HepG2 (cell line): ENCODE measurements at regions not wholly inside any gene's neighbourhood (a gene's known extent, or its start where the extent isn't known, plus 50 kb on each side); places are given as distances from the start of the nearest gene placed in this dataset.

Source experiments
- ATAC-seq: fragments of 200-7000 bp; cut with Tn5 transposase; 3 replicates; pipeline ENCODE4 v1.9.1; 2020; ENCODE audit warnings: mild to moderate bottlenecking, moderate library complexity
- BruUV-seq: library from RNA; stranded (reverse); fragments of 400-500 nt; replicated peaks from 2 replicates; lab custom pipeline; 2021; lab: Mats Ljungman, UMichigan
- CTCF ChIA-PET: fragments of 300-600 bp; formaldehyde crosslinking; extraction: SDS; loops from one replicate; lab custom pipeline; 2021; ENCODE audit warnings: low total read pairs, inconsistent platforms, low intra/inter-chr PET ratio; lab: Yijun Ruan, JAX
- POLR2A ChIA-PET: fragments of 350-600 bp; sonication (Branson Sonifier 250); formaldehyde crosslinking; loops from one replicate; lab custom pipeline; 2020; ENCODE audit warnings: antibody characterized with exemption, inconsistent platforms; lab: Yijun Ruan, JAX
- DNase-seq: peaks from one replicate; pipeline ENCODE4 v3.0.0-alpha.2; 2015; ENCODE audit warnings: low spot score
- FAIRE-seq: peaks from 3 replicates; lab custom pipeline; 2011; peaks lifted over from hg19 to GRCh38; lab: Jason Lieb, UNC
- H2AFZ ChIP-seq: one replicate; pipeline ENCODE4 v1.6.1; 2011; ENCODE audit warnings: low read length, inconsistent platforms
- H3K27ac ChIP-seq: fragments of 300-600 bp; 3 replicates; pipeline ENCODE4 v1.8.0; 2011; ENCODE audit warnings: mixed run types, mild to moderate bottlenecking, mixed read lengths, low read length, inconsistent platforms; ENCODE audit not compliant: insufficient read depth; ENCODE audit errors: extremely low read length
- H3K27me3 ChIP-seq, 2 experiments: fragments of 200-600 bp in 1 of 2; 2 replicates in 1 of 2; 3 replicates in 1 of 2; pipeline versions ENCODE4 v1.6.0 to v1.8.0; 2011; ENCODE audit warnings: low read length in 2 of 2, mild to moderate bottlenecking in 2 of 2, moderate library complexity in 2 of 2, inconsistent platforms in 1 of 2; ENCODE audit not compliant: insufficient read depth in 2 of 2, control insufficient read depth in 1 of 2
- H3K36me3 ChIP-seq, 2 experiments: fragments of 200-600 bp in 1 of 2; replicated peaks in 1 of 2; 2 replicates in 1 of 2; 3 replicates in 1 of 2; pipeline versions ENCODE4 v1.5.1 to v1.8.0; 2011; ENCODE audit warnings: low read length in 2 of 2, inconsistent platforms in 1 of 2; ENCODE audit not compliant: insufficient read depth in 2 of 2, control insufficient read depth in 1 of 2
- H3K4me1 ChIP-seq: 2 replicates; pipeline ENCODE4 v1.5.1; 2012; ENCODE audit warnings: low read length, inconsistent platforms; ENCODE audit not compliant: insufficient read depth
- H3K4me2 ChIP-seq: 2 replicates; pipeline ENCODE4 v1.6.0; 2011; ENCODE audit warnings: low read depth, low read length, inconsistent platforms
- H3K4me3 ChIP-seq, 3 experiments: fragments of 200-600 bp in 1 of 3; sonication (generic), shearing (Covaris generic) in 1 of 3; replicated peaks in 1 of 3; 2 replicates each; pipeline ENCODE4 v1.5.1; 2011 to 2016; ENCODE audit warnings: low read length in 3 of 3, inconsistent platforms in 2 of 3, low read depth in 2 of 3, mild to moderate bottlenecking in 2 of 3, control low read depth in 1 of 3, mixed read lengths in 1 of 3; ENCODE audit not compliant: insufficient read depth in 1 of 3
- H3K79me2 ChIP-seq: one replicate; pipeline ENCODE4 v1.6.1; 2011; ENCODE audit warnings: low read length, inconsistent platforms; ENCODE audit not compliant: insufficient read depth
- H3K9ac ChIP-seq: 2 replicates; pipeline ENCODE4 v1.6.0; 2011; ENCODE audit warnings: mild to moderate bottlenecking, low read depth, low read length, inconsistent platforms; ENCODE audit not compliant: insufficient read depth
- H3K9me3 ChIP-seq: 2 replicates; pipeline ENCODE4 v1.5.1; 2012; ENCODE audit warnings: mild to moderate bottlenecking, low read length
- H4K20me1 ChIP-seq: 2 replicates; pipeline ENCODE4 v1.6.0; 2011; ENCODE audit warnings: inconsistent platforms, mild to moderate bottlenecking, low read length, moderate library complexity; ENCODE audit not compliant: insufficient read depth
- CBX2 ChIP-seq, 2 experiments: fragments of 200-600 bp in 1 of 2; sonication (generic); formaldehyde crosslinking in 1 of 2; IDR thresholded peaks; 2 replicates each; pipeline versions ENCODE4 v1.7.0 to v1.8.1; 2018 to 2022; ENCODE audit warnings: low read depth in 2 of 2, low read length in 1 of 2, mild to moderate bottlenecking in 1 of 2, missing genetic modification reagents in 1 of 2
- KDM2A ChIP-seq: sonication (generic); formaldehyde crosslinking; IDR thresholded peaks from 2 replicates; pipeline ENCODE4 v1.4.0; 2020; ENCODE audit warnings: low read depth, missing genetic modification reagents, borderline replicate concordance
- NRL ChIP-seq: sonication (generic); formaldehyde crosslinking; IDR thresholded peaks from 2 replicates; pipeline ENCODE4 v1.5.0; 2020; ENCODE audit warnings: missing genetic modification reagents, mild to moderate bottlenecking, moderate library complexity, borderline replicate concordance
- SMC3 ChIP-seq: IDR thresholded peaks from 2 replicates; pipeline ENCODE4 v1.6.1; 2011; ENCODE audit warnings: low read length, improper control_type of control experiment
- STAG1 ChIP-seq: sonication (generic); formaldehyde crosslinking; IDR thresholded peaks from 2 replicates; pipeline ENCODE4 v1.4.0; 2020; ENCODE audit warnings: missing genetic modification reagents
- WGBS: methylation state at CpG from one replicate; pipeline ENCODE4 v1.1.6; 2017; ENCODE audit warnings: low lambda C conversion rate; 5-methylcytosine and 5-hydroxymethylcytosine counted together
- in situ Hi-C: cut with HindIII; loops from 2 replicates; pipeline ENCODE4 v1.10.0; 2017; ENCODE audit warnings: low pct_unique_long_range_greater_than_20kb; ENCODE audit not compliant: extremely low pct_ligation_motif_present
- intact Hi-C: fragments of 100-400 bp; cut with micrococcal nuclease; formaldehyde crosslinking; loops from one replicate; pipeline ENCODE4 v1.10.0; 2022; ENCODE audit not compliant: unreplicated experiment
- TF ChIP-seq, protein P1 (sequence below): sonication (generic); formaldehyde crosslinking; IDR thresholded peaks from 2 replicates; pipeline ENCODE4 v1.5.0; 2020; ENCODE audit warnings: missing genetic modification reagents
- TF ChIP-seq, protein P2 (sequence below): sonication (generic); formaldehyde crosslinking; IDR thresholded peaks from 2 replicates; pipeline ENCODE4 v1.5.0; 2020; ENCODE audit warnings: mild to moderate bottlenecking, missing genetic modification reagents, moderate library complexity

DNA sequence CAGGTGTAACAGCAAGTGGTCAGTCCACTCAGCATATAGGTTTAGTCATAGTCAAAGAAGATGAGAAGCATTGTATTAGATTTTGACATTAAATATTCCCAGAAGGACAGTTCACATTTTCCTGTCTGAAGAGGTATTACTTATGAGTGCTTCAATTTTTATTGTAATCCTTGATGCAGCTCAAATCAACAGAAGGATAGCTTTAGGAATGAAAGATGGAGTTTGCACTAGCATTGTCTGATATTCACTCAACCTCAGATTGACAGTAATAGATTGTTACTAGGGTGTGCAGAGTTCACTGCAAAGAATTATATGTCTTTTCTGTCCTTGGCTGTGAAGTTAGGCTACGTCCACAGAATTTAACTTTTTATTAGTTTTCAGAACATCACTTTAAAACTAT is 764.3 kb upstream of the AADAT start (continued):
- TF ChIP-seq, protein P1, sequence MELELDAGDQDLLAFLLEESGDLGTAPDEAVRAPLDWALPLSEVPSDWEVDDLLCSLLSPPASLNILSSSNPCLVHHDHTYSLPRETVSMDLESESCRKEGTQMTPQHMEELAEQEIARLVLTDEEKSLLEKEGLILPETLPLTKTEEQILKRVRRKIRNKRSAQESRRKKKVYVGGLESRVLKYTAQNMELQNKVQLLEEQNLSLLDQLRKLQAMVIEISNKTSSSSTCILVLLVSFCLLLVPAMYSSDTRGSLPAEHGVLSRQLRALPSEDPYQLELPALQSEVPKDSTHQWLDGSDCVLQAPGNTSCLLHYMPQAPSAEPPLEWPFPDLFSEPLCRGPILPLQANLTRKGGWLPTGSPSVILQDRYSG (CRISPR knock-in tag): no peak
- TF ChIP-seq, all 625 proteins: peak for 0

DNA sequence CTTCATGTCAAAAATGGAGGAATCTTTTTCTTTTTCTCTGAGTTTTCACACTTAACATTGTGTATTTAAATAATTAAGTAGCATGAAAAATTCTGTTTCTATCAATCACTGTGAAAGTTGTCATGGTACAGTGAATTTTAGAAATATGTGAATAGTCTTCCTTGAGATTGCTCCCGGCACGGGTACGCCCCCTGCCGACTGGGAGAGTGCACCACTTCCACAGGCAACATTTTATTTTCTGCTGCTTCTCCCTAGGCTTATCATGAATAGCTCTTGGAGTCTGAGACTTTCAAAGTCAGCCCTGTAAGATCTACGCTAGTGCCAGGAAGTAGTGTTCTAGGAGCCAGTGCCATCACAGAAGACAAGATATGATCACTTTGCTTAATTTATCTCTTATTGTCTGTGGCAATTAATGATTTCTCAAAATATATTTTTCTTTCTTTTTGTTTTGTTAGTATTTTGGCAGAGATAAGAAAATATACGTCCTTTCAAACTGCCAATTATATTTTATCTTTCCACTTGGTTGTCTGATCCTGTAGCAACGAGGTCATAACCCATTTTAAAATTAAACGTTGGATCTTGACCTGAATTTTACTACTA is 763.8 kb upstream of the AADAT start:
- ATAC-seq: peak; percentile 81
- Histone ChIP-seq H3K4me1 (no peaks in the 10 kb centered on the region), H2AFZ (no peak overlapping the region), H3K27me3 (no peaks in the 10 kb centered on the region), H3K79me2 (no peaks in the 10 kb centered on the region), H3K4me2 (no peak overlapping the region), H3K36me3 (no peaks in the 10 kb centered on the region), H3K4me3 (no peak overlapping the region)
- CTCF ChIA-PET: interaction anchor here (1.2 to 2.6 kb wide), 2 partner anchors 264 to 593 kb away, joined by 4 to 18 read pairs; no protein-coding TSS in a partner anchor
- intact Hi-C loops (loop anchor here (1.0 kb wide), 2 partner anchors 264 to 594 kb away; no protein-coding TSS in a partner anchor), in situ Hi-C loops (no loop called here)
- no TSS peak for BruUV-seq
- WGBS: under 1% methylated on average over 8 of the region's 8 CpGs
- peak; percentile 69 for TF ChIP-seq SMC3
- TF ChIP-seq KDM2A (CRISPR knock-in tag): peak; percentile 47; the same call in 1 of the 2 replicates
- TF ChIP-seq CBX2 (IDR thresholded peaks at IDR 0.05; ENCODE audit: low read depth, low read length): no peak
- TF ChIP-seq CBX2 (CRISPR knock-in tag; IDR thresholded peaks at IDR 0.05; ENCODE audit: low read depth): no peak
- no peak for TF ChIP-seq NRL (CRISPR knock-in tag)
- TF ChIP-seq, protein P2, sequence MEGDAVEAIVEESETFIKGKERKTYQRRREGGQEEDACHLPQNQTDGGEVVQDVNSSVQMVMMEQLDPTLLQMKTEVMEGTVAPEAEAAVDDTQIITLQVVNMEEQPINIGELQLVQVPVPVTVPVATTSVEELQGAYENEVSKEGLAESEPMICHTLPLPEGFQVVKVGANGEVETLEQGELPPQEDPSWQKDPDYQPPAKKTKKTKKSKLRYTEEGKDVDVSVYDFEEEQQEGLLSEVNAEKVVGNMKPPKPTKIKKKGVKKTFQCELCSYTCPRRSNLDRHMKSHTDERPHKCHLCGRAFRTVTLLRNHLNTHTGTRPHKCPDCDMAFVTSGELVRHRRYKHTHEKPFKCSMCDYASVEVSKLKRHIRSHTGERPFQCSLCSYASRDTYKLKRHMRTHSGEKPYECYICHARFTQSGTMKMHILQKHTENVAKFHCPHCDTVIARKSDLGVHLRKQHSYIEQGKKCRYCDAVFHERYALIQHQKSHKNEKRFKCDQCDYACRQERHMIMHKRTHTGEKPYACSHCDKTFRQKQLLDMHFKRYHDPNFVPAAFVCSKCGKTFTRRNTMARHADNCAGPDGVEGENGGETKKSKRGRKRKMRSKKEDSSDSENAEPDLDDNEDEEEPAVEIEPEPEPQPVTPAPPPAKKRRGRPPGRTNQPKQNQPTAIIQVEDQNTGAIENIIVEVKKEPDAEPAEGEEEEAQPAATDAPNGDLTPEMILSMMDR: peak; percentile 68
- TF ChIP-seq STAG1 (CRISPR knock-in tag): peak; percentile 34; the same call in 1 of the 2 replicates
- TF ChIP-seq, all 625 proteins: peak for 4
- Histone ChIP-seq H3K27ac (no peak overlapping the region), H4K20me1 (no peaks in the 10 kb centered on the region), H3K9me3 (no peaks in the 10 kb centered on the region), H3K9ac (no peak overlapping the region)
- DNase-seq (peak; percentile 19), FAIRE-seq (peak; percentile 46)
- POLR2A ChIA-PET: no interaction called here
